ENCODE measurements at regions not wholly inside any gene's neighbourhood (a gene's known extent, or its start where the extent isn't known, plus 50 kb on each side); places are given as distances from the start of the nearest gene placed in this dataset.

DNA sequence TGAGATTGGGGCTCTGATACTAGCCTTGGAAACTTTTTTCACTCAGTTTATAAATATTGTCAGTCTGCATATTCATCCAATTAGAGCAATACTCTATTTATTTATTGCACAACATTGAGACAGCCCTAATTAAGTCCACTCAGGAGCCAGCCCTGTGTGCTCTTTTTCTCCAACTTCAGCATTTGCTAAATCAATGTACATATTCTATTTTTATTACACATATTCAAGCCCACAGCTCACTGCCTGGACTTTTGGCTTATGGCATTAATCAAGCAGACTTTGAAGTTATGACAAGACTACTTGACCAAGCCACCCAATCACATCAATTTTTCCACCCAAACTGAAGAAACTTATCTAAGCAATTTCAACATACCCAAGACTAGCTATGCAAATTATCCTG, 215.5 kb downstream of the RPS4Y2 start:
- no peak for ATAC-seq
- POLR2A ChIA-PET, result no interaction called here

GRCh38 chrY:20986037-20986436, 230.1 kb downstream of the RPS4Y2 start:
- CTCF ChIA-PET, result no interaction called here
- H3K27ac Mint-ChIP-seq, result no peak overlapping the region
- no peak overlapping the region for H3K4me3 Mint-ChIP-seq
- H3K27me3 Mint-ChIP-seq (ENCODE audit: low read depth), result peaks cover 1% of the 10 kb centered on the region; the same call in 1 of the 2 replicates
- DNase-seq (ENCODE audit: low spot score), result no peak
- no peak for ATAC-seq
- H3K36me3 Mint-ChIP-seq, result peaks cover 31% of the 10 kb centered on the region
- peaks cover 61% of the 10 kb centered on the region for H3K9me3 Mint-ChIP-seq
- POLR2A ChIA-PET, result no interaction called here
- H3K4me1 Mint-ChIP-seq, result no peaks in the 10 kb centered on the region
- TF ChIP-seq TEAD4 (CRISPR knock-in tag; IDR thresholded peaks at IDR 0.05), result no peak
- TF ChIP-seq SOX15 (CRISPR knock-in tag; IDR thresholded peaks at IDR 0.05), result no peak
- no peak for TF ChIP-seq ETV6 (CRISPR knock-in tag; IDR thresholded peaks at IDR 0.05)
- TF ChIP-seq, protein P1, sequence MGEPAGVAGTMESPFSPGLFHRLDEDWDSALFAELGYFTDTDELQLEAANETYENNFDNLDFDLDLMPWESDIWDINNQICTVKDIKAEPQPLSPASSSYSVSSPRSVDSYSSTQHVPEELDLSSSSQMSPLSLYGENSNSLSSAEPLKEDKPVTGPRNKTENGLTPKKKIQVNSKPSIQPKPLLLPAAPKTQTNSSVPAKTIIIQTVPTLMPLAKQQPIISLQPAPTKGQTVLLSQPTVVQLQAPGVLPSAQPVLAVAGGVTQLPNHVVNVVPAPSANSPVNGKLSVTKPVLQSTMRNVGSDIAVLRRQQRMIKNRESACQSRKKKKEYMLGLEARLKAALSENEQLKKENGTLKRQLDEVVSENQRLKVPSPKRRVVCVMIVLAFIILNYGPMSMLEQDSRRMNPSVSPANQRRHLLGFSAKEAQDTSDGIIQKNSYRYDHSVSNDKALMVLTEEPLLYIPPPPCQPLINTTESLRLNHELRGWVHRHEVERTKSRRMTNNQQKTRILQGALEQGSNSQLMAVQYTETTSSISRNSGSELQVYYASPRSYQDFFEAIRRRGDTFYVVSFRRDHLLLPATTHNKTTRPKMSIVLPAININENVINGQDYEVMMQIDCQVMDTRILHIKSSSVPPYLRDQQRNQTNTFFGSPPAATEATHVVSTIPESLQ (CRISPR knock-in tag; IDR thresholded peaks at IDR 0.05), result no peak
- no peak for TF ChIP-seq E2F1 (CRISPR knock-in tag; IDR thresholded peaks at IDR 0.05)
- TF ChIP-seq, protein P2, sequence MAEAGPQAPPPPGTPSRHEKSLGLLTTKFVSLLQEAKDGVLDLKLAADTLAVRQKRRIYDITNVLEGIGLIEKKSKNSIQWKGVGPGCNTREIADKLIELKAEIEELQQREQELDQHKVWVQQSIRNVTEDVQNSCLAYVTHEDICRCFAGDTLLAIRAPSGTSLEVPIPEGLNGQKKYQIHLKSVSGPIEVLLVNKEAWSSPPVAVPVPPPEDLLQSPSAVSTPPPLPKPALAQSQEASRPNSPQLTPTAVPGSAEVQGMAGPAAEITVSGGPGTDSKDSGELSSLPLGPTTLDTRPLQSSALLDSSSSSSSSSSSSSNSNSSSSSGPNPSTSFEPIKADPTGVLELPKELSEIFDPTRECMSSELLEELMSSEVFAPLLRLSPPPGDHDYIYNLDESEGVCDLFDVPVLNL (CRISPR knock-in tag; IDR thresholded peaks at IDR 0.05; ENCODE audit: borderline replicate concordance, low read depth), result no peak

More for the DNA sequence above, 215.5 kb downstream of the RPS4Y2 start:
- Mint-ChIP-seq H3K36me3 (peaks cover 9% of the 10 kb centered on the region), H3K27ac (no peak overlapping the region), H3K4me1 (no peaks in the 10 kb centered on the region), H3K4me3 (no peak overlapping the region), H3K27me3 (ENCODE audit: low read depth) (no peaks in the 10 kb centered on the region), H3K9me3 (peaks cover 42% of the 10 kb centered on the region)
- no peak for DNase-seq (ENCODE audit: low spot score)
- no peak for TF ChIP-seq AFF4 (CRISPR knock-in tag; IDR thresholded peaks at IDR 0.05; ENCODE audit: borderline replicate concordance)
- no peak for TF ChIP-seq SMAD4 (CRISPR knock-in tag; IDR thresholded peaks at IDR 0.05)
- no peak for TF ChIP-seq GABPB1 (CRISPR knock-in tag; IDR thresholded peaks at IDR 0.05)
- TF ChIP-seq, protein P1 (CRISPR knock-in tag; IDR thresholded peaks at IDR 0.05), result no peak
- no peak for TF ChIP-seq PREB (CRISPR knock-in tag; IDR thresholded peaks at IDR 0.05; ENCODE audit: borderline replicate concordance)
- TF ChIP-seq MAX (CRISPR knock-in tag; IDR thresholded peaks at IDR 0.05), result no peak
- TF ChIP-seq ZNF138 (CRISPR knock-in tag; conservative IDR thresholded peaks at IDR 0.05), result no peak
- TF ChIP-seq NR2C2 (CRISPR knock-in tag; IDR thresholded peaks at IDR 0.05), result no peak
- TF ChIP-seq NFYB (CRISPR knock-in tag; conservative IDR thresholded peaks at IDR 0.05; ENCODE audit: low read depth), result no peak
- TF ChIP-seq FOXJ3 (CRISPR knock-in tag; IDR thresholded peaks at IDR 0.05; ENCODE audit: borderline replicate concordance), result no peak
- no peak for TF ChIP-seq ZNF121 (CRISPR knock-in tag; IDR thresholded peaks at IDR 0.05)
- TF ChIP-seq HMGXB4 (CRISPR knock-in tag; IDR thresholded peaks at IDR 0.05), result no peak
- CTCF ChIA-PET, result no interaction called here

All from WTC11 (cell line).